Prostate gland (tissue), 2 donors: ENCODE measurements at regions not wholly inside any gene's neighbourhood (a gene's known extent, or its start where the extent isn't known, plus 50 kb on each side); places are given as distances from the start of the nearest gene placed in this dataset.

ENCODE experiments used
- DNase-seq: peaks from one replicate; pipeline ENCODE4 v3.0.0-alpha.2; 2019; ENCODE audit warnings: low spot score
- H3K27ac ChIP-seq, 2 donors: fragments of 200-600 bp; sonication (generic); 2 replicates each; pipeline ENCODE4 v1.5.1; 2017 to 2019
- H3K27me3 ChIP-seq: fragments of 200-600 bp; sonication (generic); replicated peaks from 2 replicates; pipeline ENCODE4 v1.5.1; 2019; ENCODE audit not compliant: insufficient read depth
- H3K36me3 ChIP-seq, 2 donors: fragments of 200-600 bp; sonication (generic); 1 replicate in 1 of 2; 2 replicates in 1 of 2; pipeline versions ENCODE4 v1.5.1 to v1.8.1; 2017 to 2019
- H3K4me1 ChIP-seq: fragments of 200-600 bp; sonication (generic); replicated peaks from 2 replicates; pipeline ENCODE4 v1.5.1; 2019
- H3K4me3 ChIP-seq, 2 donors: fragments of 200-600 bp; sonication (generic); 2 replicates each; pipeline ENCODE4 v1.5.1; 2017 to 2019
- H3K9me3 ChIP-seq: fragments of 200-600 bp; sonication (generic); 2 replicates; pipeline ENCODE4 v1.5.1; 2017
- POLR2A ChIP-seq: fragments of 450-650 bp; IDR thresholded peaks from one replicate; pipeline ENCODE4 v1.6.1; 2016; ENCODE audit warnings: antibody characterized with exemption, mild to moderate bottlenecking
- POLR2AphosphoS5 ChIP-seq: sonication (generic); formaldehyde crosslinking; IDR thresholded peaks from one replicate; pipeline ENCODE4 v1.6.1; 2017; ENCODE audit warnings: antibody characterized with exemption
- WGBS: methylation state at CpG from one replicate; pipeline ENCODE4 v1.1.5; 2018; 5-methylcytosine and 5-hydroxymethylcytosine counted together
- intact Hi-C: fragments of 100-400 bp; cut with DNase I; formaldehyde crosslinking; loops from one replicate; pipeline ENCODE4 v1.14.2; 2022
- TF ChIP-seq, protein P1 (sequence below), 4 experiments: fragments of 200-600 bp in 2 of 4; fragments of 450-650 bp in 2 of 4; sonication (generic) in 2 of 4; IDR thresholded peaks; 1 replicate in 3 of 4; 2 replicates in 1 of 4; pipeline ENCODE4 v1.5.1; 2016 to 2019; ENCODE audit warnings: antibody characterized with exemption in 4 of 4, mild to moderate bottlenecking in 2 of 4, moderate library complexity in 2 of 4

DNA sequence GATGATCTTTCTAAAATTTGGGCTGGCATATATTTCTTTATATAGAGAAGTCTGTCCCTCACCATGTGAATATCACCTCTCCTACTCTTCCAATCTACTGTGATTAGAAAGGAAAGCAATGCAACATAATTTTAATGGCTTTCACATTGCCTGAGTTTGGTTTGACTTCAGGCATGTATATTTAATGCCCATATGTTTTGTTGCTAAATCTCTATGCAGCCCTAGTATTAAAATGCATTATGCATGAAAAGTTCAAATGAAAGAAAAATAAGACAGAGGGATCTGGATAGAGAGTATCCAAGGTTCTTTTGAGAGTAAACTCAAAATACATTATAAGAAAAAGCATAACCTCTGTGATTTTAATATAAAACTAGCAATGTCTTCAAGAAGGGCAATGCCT lies 518.3 kb downstream of the PRR16 start:
- intact Hi-C loops: no loop called here

DNA sequence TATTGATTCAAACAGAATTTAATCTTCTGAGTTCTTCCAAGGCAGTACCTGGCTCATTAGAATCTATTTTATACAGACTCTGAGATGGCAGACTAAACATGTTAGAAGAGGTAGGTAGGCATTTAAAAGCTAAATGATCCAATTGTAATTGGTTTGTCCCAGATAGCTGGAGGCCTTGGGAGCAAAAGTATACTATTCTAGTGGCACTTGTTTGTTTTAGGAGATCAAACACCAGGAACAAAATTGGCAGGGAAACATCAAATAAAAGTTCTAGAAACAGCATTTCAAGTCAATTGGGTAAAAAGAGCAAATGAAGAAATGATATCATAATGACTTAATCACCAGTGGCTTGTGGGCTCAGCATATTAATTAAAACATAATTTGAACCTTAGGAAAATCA lies 521.4 kb downstream of the PRR16 start:
- Histone ChIP-seq H3K4me3 (no peak overlapping the region), H3K9me3 (no peaks in the 10 kb centered on the region), H3K4me1 (no peaks in the 10 kb centered on the region), H3K27ac (no peak overlapping the region), H3K36me3 (no peaks in the 10 kb centered on the region), H3K27me3 (no peaks in the 10 kb centered on the region)
- intact Hi-C loops: no loop called here
- TF ChIP-seq POLR2AphosphoS5 (no peak), POLR2A (no peak)
- TF ChIP-seq, protein P1, sequence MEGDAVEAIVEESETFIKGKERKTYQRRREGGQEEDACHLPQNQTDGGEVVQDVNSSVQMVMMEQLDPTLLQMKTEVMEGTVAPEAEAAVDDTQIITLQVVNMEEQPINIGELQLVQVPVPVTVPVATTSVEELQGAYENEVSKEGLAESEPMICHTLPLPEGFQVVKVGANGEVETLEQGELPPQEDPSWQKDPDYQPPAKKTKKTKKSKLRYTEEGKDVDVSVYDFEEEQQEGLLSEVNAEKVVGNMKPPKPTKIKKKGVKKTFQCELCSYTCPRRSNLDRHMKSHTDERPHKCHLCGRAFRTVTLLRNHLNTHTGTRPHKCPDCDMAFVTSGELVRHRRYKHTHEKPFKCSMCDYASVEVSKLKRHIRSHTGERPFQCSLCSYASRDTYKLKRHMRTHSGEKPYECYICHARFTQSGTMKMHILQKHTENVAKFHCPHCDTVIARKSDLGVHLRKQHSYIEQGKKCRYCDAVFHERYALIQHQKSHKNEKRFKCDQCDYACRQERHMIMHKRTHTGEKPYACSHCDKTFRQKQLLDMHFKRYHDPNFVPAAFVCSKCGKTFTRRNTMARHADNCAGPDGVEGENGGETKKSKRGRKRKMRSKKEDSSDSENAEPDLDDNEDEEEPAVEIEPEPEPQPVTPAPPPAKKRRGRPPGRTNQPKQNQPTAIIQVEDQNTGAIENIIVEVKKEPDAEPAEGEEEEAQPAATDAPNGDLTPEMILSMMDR (IDR thresholded peaks at IDR 0.05): no peak
- DNase-seq: no peak

More for the DNA sequence above, 518.3 kb downstream of the PRR16 start:
- H3K36me3 ChIP-seq: no peaks in the 10 kb centered on the region
- no peaks in the 10 kb centered on the region for H3K4me1 ChIP-seq
- TF ChIP-seq, protein P1 (IDR thresholded peaks at IDR 0.05): no peak
- TF ChIP-seq POLR2A (no peak), POLR2AphosphoS5 (no peak)
- no peaks in the 10 kb centered on the region for H3K9me3 ChIP-seq
- H3K4me3 ChIP-seq: no peak overlapping the region
- no peak for DNase-seq
- H3K27me3 ChIP-seq: no peaks in the 10 kb centered on the region
- no peak overlapping the region for H3K27ac ChIP-seq

DNA sequence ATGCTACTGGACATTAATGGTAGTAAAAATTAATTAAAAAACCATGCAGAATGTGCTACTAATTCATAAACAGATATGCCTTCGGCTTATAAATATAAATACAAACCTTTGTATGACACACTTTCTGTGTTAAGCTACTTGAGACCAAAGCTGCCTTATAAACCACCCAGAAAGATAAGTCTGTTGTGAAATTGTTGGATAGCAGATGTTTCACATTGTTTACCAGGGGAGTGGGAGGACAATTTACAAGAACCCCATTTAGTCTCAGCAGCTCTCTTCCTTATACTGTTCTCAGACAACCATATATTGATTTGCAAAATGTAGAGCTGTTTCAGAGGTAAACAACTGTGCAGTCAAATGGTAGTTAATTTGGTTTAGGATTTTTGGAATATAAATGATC lies 524.4 kb downstream of the PRR16 start:
- H3K4me3 ChIP-seq: no peak overlapping the region
- H3K27ac ChIP-seq: no peak overlapping the region
- 51% methylated on average over 1 of the region's 1 CpG for WGBS
- no peaks in the 10 kb centered on the region for H3K36me3 ChIP-seq
- no peak for DNase-seq
- no peaks in the 10 kb centered on the region for H3K27me3 ChIP-seq
- intact Hi-C loops: no loop called here
- H3K4me1 ChIP-seq: no peaks in the 10 kb centered on the region
- H3K9me3 ChIP-seq: no peaks in the 10 kb centered on the region
- TF ChIP-seq, protein P1 (IDR thresholded peaks at IDR 0.05): no peak
- TF ChIP-seq POLR2AphosphoS5 (no peak), POLR2A (no peak)

DNA sequence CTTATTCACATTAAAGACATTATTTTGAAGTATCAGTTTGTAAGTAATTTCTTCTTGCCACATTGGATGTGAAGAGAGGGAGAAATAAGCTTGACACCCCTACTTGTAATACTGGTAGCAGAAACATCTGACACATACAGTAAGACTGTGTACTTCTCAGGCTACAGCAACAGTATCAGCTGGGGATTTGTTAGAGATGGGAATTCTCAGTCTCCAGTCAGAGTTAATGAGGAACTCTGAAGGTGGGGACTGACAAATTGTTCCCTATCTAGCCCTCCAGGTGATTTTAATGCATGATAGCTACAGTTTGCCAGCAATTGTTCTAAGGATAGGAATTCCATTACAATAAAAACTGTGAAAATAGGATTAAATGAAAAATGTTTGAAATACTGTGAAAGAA lies 524.8 kb downstream of the PRR16 start:
- TF ChIP-seq, protein P1 (IDR thresholded peaks at IDR 0.05): no peak
- Histone ChIP-seq H3K27ac (no peak overlapping the region), H3K9me3 (no peaks in the 10 kb centered on the region), H3K4me1 (no peaks in the 10 kb centered on the region), H3K36me3 (no peaks in the 10 kb centered on the region), H3K27me3 (no peaks in the 10 kb centered on the region), H3K4me3 (no peak overlapping the region)
- DNase-seq: no peak
- intact Hi-C loops: no loop called here

DNA sequence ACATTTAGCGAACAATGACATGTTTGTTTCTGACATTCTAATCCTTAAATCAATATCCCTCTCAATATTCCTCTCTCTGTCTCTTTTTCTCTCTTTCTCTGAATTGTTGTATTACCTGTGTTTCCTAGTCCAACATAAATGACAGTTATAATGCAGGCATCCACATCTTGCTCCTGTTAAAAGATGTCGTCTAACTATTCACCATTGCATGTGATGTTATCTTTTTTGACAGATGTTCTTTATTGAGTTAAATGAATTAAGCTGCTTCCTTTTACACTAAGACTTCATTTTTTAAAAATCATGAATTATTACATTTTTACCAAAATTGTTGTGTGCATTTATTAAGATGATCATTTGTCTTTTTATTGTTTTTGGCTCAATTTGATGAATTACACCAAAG lies 527.5 kb downstream of the PRR16 start:
- DNase-seq: no peak
- no peak overlapping the region for H3K4me3 ChIP-seq
- H3K4me1 ChIP-seq: no peaks in the 10 kb centered on the region
- TF ChIP-seq, protein P1 (IDR thresholded peaks at IDR 0.05): no peak
- TF ChIP-seq POLR2A: no peak
- no peak for TF ChIP-seq POLR2AphosphoS5
- H3K9me3 ChIP-seq: no peaks in the 10 kb centered on the region
- no peak overlapping the region for H3K27ac ChIP-seq
- intact Hi-C loops: no loop called here
- no peaks in the 10 kb centered on the region for H3K36me3 ChIP-seq
- no peaks in the 10 kb centered on the region for H3K27me3 ChIP-seq
- 44% methylated on average over 2 of the region's 2 CpGs for WGBS
